Colonic mucosa (tissue), 4 donors: ENCODE measurements at regions not wholly inside any gene's neighbourhood (a gene's known extent, or its start where the extent isn't known, plus 50 kb on each side); places are given as distances from the start of the nearest gene placed in this dataset.

Source experiments
- DNase-seq: peaks from one replicate; pipeline ENCODE4 v3.0.0-alpha.2; 2020
- H3K27ac ChIP-seq: fragments of 200-600 bp; one replicate; pipeline ENCODE4 v1.8.0; 2021
- H3K27me3 ChIP-seq: fragments of 200-600 bp; one replicate; pipeline ENCODE4 v1.8.0; 2021
- H3K36me3 ChIP-seq: fragments of 200-600 bp; one replicate; pipeline ENCODE4 v1.8.0; 2021
- H3K4me1 ChIP-seq: fragments of 200-600 bp; one replicate; pipeline ENCODE4 v1.8.0; 2021; ENCODE audit warnings: mild to moderate bottlenecking
- H3K4me3 ChIP-seq: fragments of 200-600 bp; one replicate; pipeline ENCODE4 v1.8.0; 2021
- H3K9ac ChIP-seq, 2 donors: one replicate each; pipeline ENCODE4 v1.7.0; 2013; ENCODE audit warnings: control low read depth in 2 of 2, low read depth in 2 of 2, low read length in 2 of 2
- H3K9me3 ChIP-seq: fragments of 200-600 bp; one replicate; pipeline ENCODE4 v1.8.0; 2021
- CTCF ChIP-seq: fragments of 200-600 bp; IDR thresholded peaks from one replicate; pipeline ENCODE4 v1.8.0; 2022; ENCODE audit warnings: antibody characterized with exemption, mild to moderate bottlenecking
- intact Hi-C: fragments of 100-400 bp; cut with DNase I; formaldehyde crosslinking; loops from one replicate; pipeline ENCODE4 v1.14.1; 2022
- donor health status: healthy.
- donor health status: DM: no; HTN: no; CAD: no.
- donor health status: DM: no; HTN: no; CAD: no.

GRCh38 chr5:165370233-165370632 lies 1864.8 kb downstream of the MAT2B start:
- TF ChIP-seq CTCF: no peak
- no peak for DNase-seq
- H3K27me3 ChIP-seq: no peaks in the 10 kb centered on the region
- H3K36me3 ChIP-seq: no peaks in the 10 kb centered on the region
- no peak overlapping the region for H3K4me3 ChIP-seq
- no peak overlapping the region for H3K9ac ChIP-seq
- no peaks in the 10 kb centered on the region for H3K4me1 ChIP-seq
- no peaks in the 10 kb centered on the region for H3K9me3 ChIP-seq
- no peak overlapping the region for H3K27ac ChIP-seq
- intact Hi-C loops: no loop called here

- Histone ChIP-seq H3K4me1 (no peaks in the 10 kb centered on the region), H3K36me3 (no peaks in the 10 kb centered on the region), H3K9ac (no peak overlapping the region), H3K9me3 (no peaks in the 10 kb centered on the region), H3K4me3 (no peak overlapping the region), H3K27me3 (no peaks in the 10 kb centered on the region), H3K27ac (no peak overlapping the region)
- intact Hi-C loops: no loop called here
- TF ChIP-seq CTCF: no peak
- DNase-seq: no peak
These were observed 1865.4 kb downstream of the MAT2B start for GRCh38 chr5:165370794-165371193.

- Histone ChIP-seq H3K4me1 (no peaks in the 10 kb centered on the region), H3K36me3 (no peaks in the 10 kb centered on the region), H3K4me3 (no peak overlapping the region), H3K27ac (no peak overlapping the region), H3K9me3 (no peaks in the 10 kb centered on the region), H3K27me3 (no peaks in the 10 kb centered on the region), H3K9ac (no peak overlapping the region)
- no peak for TF ChIP-seq CTCF
- no peak for DNase-seq
- intact Hi-C loops: no loop called here
These were observed 1869.8 kb downstream of the MAT2B start for GRCh38 chr5:165375201-165375600.

- no peak overlapping the region for H3K27ac ChIP-seq
- H3K27me3 ChIP-seq: no peaks in the 10 kb centered on the region
- H3K9me3 ChIP-seq: no peaks in the 10 kb centered on the region
- no peak for TF ChIP-seq CTCF
- no peak overlapping the region for H3K9ac ChIP-seq
- no peaks in the 10 kb centered on the region for H3K36me3 ChIP-seq
- no peak for DNase-seq
- H3K4me3 ChIP-seq: no peak overlapping the region
- intact Hi-C loops: no loop called here
- no peaks in the 10 kb centered on the region for H3K4me1 ChIP-seq
These were observed 1888.4 kb downstream of the MAT2B start for GRCh38 chr5:165393839-165394238.

GRCh38 chr5:165397516-165397915 lies 1892.1 kb downstream of the MAT2B start:
- intact Hi-C loops: no loop called here

More at GRCh38 chr5:165397516-165397915, 1892.1 kb downstream of the MAT2B start:
- Histone ChIP-seq H3K36me3 (no peaks in the 10 kb centered on the region), H3K27me3 (no peaks in the 10 kb centered on the region), H3K9me3 (no peaks in the 10 kb centered on the region), H3K4me3 (no peak overlapping the region), H3K4me1 (no peaks in the 10 kb centered on the region), H3K27ac (no peak overlapping the region), H3K9ac (no peak overlapping the region)
- no peak for DNase-seq
- TF ChIP-seq CTCF: no peak
